ENCODE measurements at regions not wholly inside any gene's neighbourhood (a gene's known extent, or its start where the extent isn't known, plus 50 kb on each side); places are given as distances from the start of the nearest gene placed in this dataset.

- TF ChIP-seq POLR2AphosphoS5 (IDR thresholded peaks at IDR 0.05; ENCODE audit: low read depth, low read length) (no peak), POLR2A (IDR thresholded peaks at IDR 0.05; ENCODE audit: low read depth, low read length) (no peak), TAF1 (IDR thresholded peaks at IDR 0.05; ENCODE audit: borderline replicate concordance, low read depth, low read length) (no peak)
Measured at GRCh38 chr15:37203050-37203449, 102.7 kb upstream of the MEIS2 start.
